KOPT-K1 (cell line): ENCODE measurements at regions not wholly inside any gene's neighbourhood (a gene's known extent, or its start where the extent isn't known, plus 50 kb on each side); places are given as distances from the start of the nearest gene placed in this dataset.
"Not testable (repeated sequence)": the region's sequence is repeated elsewhere in the genome, so short reads cannot be mapped to it uniquely, and the experiment has no call there.

Experiments used
- H3K27ac ChIP-seq: fragments of 200-600 bp; sonication (generic); 2 replicates; pipeline ENCODE4 v1.5.1; 2016; ENCODE audit warnings: antibody characterized with exemption, mild to moderate bottlenecking, low read depth, low read length; ENCODE audit not compliant: poor library complexity, severe bottlenecking
- H3K36me3 ChIP-seq: fragments of 200-600 bp; sonication (generic); 2 replicates; pipeline ENCODE4 v1.5.1; 2017; ENCODE audit warnings: antibody characterized with exemption, mild to moderate bottlenecking, low read length, moderate library complexity; ENCODE audit not compliant: insufficient read depth
- H3K9me3 ChIP-seq: fragments of 200-600 bp; sonication (generic); 2 replicates; pipeline ENCODE4 v1.5.1; 2017; ENCODE audit warnings: antibody characterized with exemption, low read length, mild to moderate bottlenecking; ENCODE audit not compliant: insufficient read depth, poor library complexity, severe bottlenecking

DNA sequence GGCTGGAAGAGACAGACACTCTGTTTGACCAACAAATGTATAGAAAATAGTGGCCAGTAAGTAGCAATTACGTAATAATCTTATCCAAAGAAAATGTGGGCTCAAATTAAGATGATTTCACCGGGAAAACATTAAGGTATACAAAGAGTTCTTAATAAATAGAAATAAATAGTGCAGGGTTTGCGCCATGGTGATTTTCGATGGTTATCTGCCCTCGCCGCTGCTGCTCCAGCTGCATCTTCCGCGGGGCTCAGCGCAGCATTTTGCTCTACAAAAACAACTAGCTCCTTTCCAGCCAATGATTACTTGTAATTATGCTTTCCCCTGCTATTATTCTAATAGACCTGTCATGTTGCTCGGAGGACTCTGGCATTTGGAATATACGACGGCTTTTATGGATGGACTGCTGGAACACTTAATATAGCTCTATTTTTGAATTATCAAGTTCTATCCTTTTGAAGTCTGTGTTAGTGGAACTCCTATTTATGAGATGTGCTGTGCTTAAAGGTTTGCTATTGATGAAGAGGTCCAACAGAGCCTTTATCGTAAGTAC, 103.8 kb downstream of the BUB3 start:
- H3K27ac ChIP-seq = no peak overlapping the region
- H3K9me3 ChIP-seq = peaks cover 17% of the 10 kb centered on the region
- no peaks in the 10 kb centered on the region for H3K36me3 ChIP-seq

- no peak overlapping the region for H3K27ac ChIP-seq
- H3K9me3 ChIP-seq = peaks cover 17% of the 10 kb centered on the region
- H3K36me3 ChIP-seq = no peaks in the 10 kb centered on the region
These were observed 104.9 kb downstream of the BUB3 start for GRCh38 chr10:123259081-123259480.

- Histone ChIP-seq H3K27ac (no peak overlapping the region), H3K36me3 (no peaks in the 10 kb centered on the region), H3K9me3 (peaks cover 11% of the 10 kb centered on the region)
These were observed 105.6 kb downstream of the BUB3 start for GRCh38 chr10:123259791-123260190.

DNA sequence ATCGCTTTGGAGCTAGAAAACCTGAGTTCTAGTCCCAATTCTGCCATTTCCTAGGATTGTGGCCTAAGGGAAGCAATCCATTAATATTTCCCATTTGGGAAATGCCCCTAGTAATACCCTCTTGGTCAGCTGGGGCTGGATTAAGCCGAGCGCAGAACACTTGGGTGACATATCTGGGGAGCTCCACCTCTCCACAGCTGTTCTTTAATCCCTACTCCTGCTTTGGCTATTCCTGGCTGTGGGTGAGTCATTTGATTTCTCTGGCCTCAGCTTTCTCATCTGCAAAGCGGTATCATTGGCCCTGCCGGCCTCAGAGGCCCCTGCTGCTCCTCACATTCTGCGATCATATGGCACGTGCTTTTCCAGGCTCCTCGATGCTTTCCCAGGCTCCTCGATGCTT, 108.3 kb downstream of the BUB3 start:
- H3K27ac ChIP-seq = no peak overlapping the region
- H3K9me3 ChIP-seq = no peaks in the 10 kb centered on the region
- no peaks in the 10 kb centered on the region for H3K36me3 ChIP-seq

- Histone ChIP-seq H3K36me3 (no peaks in the 10 kb centered on the region), H3K9me3 (no peaks in the 10 kb centered on the region), H3K27ac (no peak overlapping the region)
These were observed 112.8 kb downstream of the BUB3 start for GRCh38 chr10:123266971-123267370.

GRCh38 chr10:123269017-123269552, 114.9 kb downstream of the BUB3 start:
- H3K27ac ChIP-seq = no peak overlapping the region
- H3K36me3 ChIP-seq = no peaks in the 10 kb centered on the region
- H3K9me3 ChIP-seq = no peaks in the 10 kb centered on the region

GRCh38 chr10:123269675-123270074, 115.5 kb downstream of the BUB3 start:
- H3K27ac ChIP-seq = no peak overlapping the region
- H3K36me3 ChIP-seq = no peaks in the 10 kb centered on the region
- no peaks in the 10 kb centered on the region for H3K9me3 ChIP-seq

- Histone ChIP-seq H3K9me3 (no peaks in the 10 kb centered on the region), H3K27ac (no peak overlapping the region)
These were observed 116.0 kb downstream of the BUB3 start for GRCh38 chr10:123270221-123270620.

GRCh38 chr10:123270806-123271205, 116.6 kb downstream of the BUB3 start:
- no peak overlapping the region for H3K27ac ChIP-seq
- H3K9me3 ChIP-seq = no peaks in the 10 kb centered on the region
- no peaks in the 10 kb centered on the region for H3K36me3 ChIP-seq

More at GRCh38 chr10:123270221-123270620, 116.0 kb downstream of the BUB3 start:
- no peaks in the 10 kb centered on the region for H3K36me3 ChIP-seq

DNA sequence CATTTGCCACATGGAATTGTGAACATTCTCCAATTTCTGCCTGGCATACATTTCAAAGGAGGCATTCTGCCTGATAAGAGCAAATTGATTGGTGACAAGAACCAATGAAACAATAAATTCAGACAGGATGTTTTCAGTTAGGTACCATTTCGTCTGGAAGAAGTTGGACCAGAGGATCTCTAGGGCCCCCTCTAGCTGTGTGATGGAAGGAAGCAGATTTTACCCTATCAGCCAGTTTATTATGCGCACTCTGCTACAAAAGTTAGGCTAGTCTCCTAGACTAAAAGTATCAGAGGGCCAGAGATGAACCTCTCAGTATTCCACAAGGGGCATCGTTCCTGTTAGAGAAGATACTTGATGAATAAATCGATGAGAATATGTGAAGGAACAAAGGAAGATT, 118.0 kb downstream of the BUB3 start:
- H3K36me3 ChIP-seq = no peaks in the 10 kb centered on the region
- no peaks in the 10 kb centered on the region for H3K9me3 ChIP-seq
- no peak overlapping the region for H3K27ac ChIP-seq

DNA sequence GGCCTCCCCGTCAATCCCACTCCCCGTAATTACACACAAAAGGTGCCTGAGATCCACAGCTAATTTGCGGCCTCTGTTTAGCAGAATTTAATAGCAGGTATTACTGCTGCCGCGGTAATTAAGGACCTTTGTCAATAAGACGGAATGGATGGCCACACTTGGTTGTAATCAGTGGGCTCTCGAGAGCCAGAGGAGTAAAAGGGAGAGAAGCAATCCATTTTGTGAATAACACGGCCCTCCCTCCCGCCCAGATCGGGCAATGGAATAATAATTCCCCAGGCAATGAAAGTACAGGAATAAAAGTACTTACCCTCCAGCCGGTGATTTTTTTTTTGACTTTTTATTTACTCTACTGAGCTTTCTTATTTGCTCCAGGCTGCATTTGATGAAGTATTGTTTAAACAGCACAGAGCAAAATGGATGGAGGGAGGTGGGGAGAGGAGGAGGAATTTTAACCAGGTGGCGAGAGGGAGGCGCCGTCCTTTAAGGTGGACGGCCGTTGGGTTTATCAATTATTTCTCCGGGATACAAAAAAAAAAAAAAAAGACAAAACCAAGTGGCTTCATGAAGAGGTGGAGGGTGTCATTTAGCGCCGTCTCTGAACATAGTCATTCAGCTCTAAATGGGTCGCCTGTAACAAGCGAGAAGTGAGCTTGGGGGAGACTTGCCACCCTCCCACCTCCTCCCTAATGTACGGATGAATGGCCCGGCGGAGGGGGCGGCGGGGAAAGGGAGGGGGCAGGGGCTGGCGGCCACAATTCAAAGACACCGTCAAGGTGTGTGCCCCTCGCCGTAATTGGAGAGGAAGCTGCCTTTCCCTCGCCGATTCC, 120.3 kb downstream of the BUB3 start:
- no peaks in the 10 kb centered on the region for H3K9me3 ChIP-seq
- no peak overlapping the region for H3K27ac ChIP-seq
- no peaks in the 10 kb centered on the region for H3K36me3 ChIP-seq

GRCh38 chr10:123275136-123275564, 120.9 kb downstream of the BUB3 start:
- Histone ChIP-seq H3K9me3 (no peaks in the 10 kb centered on the region), H3K36me3 (no peaks in the 10 kb centered on the region), H3K27ac (no peak overlapping the region)

DNA sequence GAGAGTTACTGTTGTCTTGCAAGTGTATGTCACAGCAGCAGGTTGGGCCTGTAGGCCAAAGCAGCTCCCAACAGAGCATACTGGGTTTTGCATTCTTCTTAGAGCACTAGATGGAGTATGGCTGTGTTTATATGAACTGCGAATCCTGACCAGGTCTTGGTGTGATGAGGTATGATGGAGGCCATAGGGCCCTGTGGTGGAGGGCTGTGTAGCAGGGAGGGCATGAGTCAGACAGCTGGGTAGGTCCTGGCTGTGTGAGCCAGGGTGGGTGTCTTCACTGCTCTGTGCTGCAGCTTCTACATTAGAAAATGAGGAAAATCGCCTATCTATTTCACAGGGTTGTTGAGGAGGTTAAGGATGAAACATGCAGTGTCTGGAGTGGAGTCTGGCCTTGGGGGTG, 124.2 kb downstream of the BUB3 start:
- Histone ChIP-seq H3K9me3 (no peaks in the 10 kb centered on the region), H3K36me3 (no peaks in the 10 kb centered on the region), H3K27ac (no peak overlapping the region)

GRCh38 chr10:123283371-123283770, 129.2 kb downstream of the BUB3 start:
- not testable (repeated sequence) for H3K36me3 ChIP-seq, H3K27ac ChIP-seq, H3K9me3 ChIP-seq

DNA sequence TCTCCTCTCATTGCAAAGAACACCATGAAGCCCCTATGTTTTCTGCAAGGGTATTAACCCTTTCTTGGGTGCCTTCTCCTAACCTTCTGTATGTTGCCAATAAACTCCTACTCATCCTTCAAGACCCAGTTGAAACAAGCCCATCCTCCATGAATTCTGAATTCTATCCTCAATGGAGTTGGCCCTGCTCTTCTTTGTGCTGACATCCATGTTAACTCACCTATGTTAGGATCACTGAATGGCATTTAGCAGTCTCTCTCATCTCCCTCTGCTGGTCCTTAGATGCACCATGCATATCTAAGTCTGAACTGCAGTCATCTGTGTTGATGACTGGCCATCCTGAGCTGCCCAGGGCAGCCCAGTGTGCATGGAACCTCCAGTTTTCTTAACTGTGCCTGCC, 129.8 kb downstream of the BUB3 start:
- H3K27ac ChIP-seq = no peak overlapping the region
- no peaks in the 10 kb centered on the region for H3K36me3 ChIP-seq
- H3K9me3 ChIP-seq = no peaks in the 10 kb centered on the region
